B cell (primary cell): ENCODE measurements at regions not wholly inside any gene's neighbourhood (a gene's known extent, or its start where the extent isn't known, plus 50 kb on each side); places are given as distances from the start of the nearest gene placed in this dataset.

Experiments used
- EZH2 ChIP-seq: IDR thresholded peaks from 2 replicates; pipeline ENCODE4 v1.6.1; 2012; ENCODE audit warnings: borderline replicate concordance, low read depth, mild to moderate bottlenecking, moderate library complexity, low read length; ENCODE audit not compliant: insufficient read depth, poor library complexity, severe bottlenecking
- TF ChIP-seq, protein P1 (sequence below): fragments of 200-600 bp; IDR thresholded peaks from one replicate; pipeline ENCODE4 v1.8.0; 2022; ENCODE audit warnings: antibody characterized with exemption, mild to moderate bottlenecking

DNA sequence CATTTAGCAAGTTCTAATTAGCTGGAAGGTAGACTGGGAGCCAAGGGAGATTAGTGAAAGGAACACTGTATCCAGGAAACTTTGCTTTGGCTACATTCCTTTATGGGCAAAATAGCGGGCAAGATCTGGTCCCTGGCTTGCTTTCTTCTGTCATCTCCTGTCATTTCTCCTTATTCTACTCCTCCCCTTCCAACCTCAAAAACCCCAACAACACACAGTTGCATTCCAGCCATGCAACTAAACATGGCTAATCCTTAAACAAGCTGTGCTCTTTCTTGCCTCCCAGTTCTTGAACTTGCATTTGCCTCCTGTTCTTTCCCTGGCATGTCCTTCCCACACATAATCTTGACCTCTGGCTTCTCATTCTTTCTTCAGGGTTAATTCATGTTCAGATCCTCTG lies 59.5 kb upstream of the CDCA7L start:
- TF ChIP-seq, protein P1, sequence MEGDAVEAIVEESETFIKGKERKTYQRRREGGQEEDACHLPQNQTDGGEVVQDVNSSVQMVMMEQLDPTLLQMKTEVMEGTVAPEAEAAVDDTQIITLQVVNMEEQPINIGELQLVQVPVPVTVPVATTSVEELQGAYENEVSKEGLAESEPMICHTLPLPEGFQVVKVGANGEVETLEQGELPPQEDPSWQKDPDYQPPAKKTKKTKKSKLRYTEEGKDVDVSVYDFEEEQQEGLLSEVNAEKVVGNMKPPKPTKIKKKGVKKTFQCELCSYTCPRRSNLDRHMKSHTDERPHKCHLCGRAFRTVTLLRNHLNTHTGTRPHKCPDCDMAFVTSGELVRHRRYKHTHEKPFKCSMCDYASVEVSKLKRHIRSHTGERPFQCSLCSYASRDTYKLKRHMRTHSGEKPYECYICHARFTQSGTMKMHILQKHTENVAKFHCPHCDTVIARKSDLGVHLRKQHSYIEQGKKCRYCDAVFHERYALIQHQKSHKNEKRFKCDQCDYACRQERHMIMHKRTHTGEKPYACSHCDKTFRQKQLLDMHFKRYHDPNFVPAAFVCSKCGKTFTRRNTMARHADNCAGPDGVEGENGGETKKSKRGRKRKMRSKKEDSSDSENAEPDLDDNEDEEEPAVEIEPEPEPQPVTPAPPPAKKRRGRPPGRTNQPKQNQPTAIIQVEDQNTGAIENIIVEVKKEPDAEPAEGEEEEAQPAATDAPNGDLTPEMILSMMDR: no peak
- no peak for TF ChIP-seq EZH2
